Femur (tissue), 1 donor: ENCODE measurements at regions not wholly inside any gene's neighbourhood (a gene's known extent, or its start where the extent isn't known, plus 50 kb on each side); places are given as distances from the start of the nearest gene placed in this dataset.
"Not testable (repeated sequence)": the region's sequence is repeated elsewhere in the genome, so short reads cannot be mapped to it uniquely, and the experiment has no call there.

Source experiments
- DNase-seq: peaks from one replicate; pipeline ENCODE4 v3.0.0-alpha.2; 2017

GRCh38 chr7:142461437-142461836 lies 203.6 kb upstream of the PRSS58 start:
- DNase-seq, result no peak

- no peak for DNase-seq
Observed at GRCh38 chr7:142460402-142461117, 202.7 kb upstream of the PRSS58 start.

DNA sequence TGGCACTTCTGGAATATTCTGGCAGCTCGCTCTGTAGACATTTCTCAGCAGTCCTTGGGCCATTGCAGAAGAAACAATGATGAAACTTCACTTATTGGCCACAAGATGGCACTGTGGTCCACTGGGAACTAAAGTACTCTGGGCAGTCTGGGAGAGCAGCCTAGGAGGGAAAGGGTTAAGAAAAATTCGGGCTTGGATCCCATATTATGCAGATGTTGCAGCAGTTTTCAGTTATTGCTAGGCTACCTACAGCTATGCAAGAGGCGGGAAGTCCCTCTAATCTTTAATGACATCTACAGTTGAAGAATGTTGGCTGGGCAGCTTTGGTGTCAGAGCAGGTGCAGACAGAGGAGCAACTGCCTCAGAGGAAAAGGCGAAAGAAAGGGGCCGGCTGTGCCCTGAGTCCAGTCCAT lies 201.7 kb upstream of the PRSS58 start:
- DNase-seq, result peak; percentile 74

- no peak for DNase-seq
Observed at GRCh38 chr7:142457146-142457703, 199.4 kb upstream of the PRSS58 start.

DNA sequence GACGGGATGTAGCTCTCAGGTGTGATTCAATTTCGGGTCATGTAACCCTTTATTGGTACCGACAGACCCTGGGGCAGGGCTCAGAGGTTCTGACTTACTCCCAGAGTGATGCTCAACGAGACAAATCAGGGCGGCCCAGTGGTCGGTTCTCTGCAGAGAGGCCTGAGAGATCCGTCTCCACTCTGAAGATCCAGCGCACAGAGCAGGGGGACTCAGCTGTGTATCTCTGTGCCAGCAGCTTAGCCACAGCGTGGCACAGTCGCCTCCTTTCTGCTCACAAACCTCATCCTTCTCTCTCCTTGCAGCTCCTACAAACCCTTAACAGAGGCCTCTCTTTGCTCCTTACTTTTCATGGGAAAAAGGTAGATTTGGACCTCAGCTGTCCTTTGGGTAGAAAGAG lies 197.5 kb upstream of the PRSS58 start:
- no peak for DNase-seq

DNA sequence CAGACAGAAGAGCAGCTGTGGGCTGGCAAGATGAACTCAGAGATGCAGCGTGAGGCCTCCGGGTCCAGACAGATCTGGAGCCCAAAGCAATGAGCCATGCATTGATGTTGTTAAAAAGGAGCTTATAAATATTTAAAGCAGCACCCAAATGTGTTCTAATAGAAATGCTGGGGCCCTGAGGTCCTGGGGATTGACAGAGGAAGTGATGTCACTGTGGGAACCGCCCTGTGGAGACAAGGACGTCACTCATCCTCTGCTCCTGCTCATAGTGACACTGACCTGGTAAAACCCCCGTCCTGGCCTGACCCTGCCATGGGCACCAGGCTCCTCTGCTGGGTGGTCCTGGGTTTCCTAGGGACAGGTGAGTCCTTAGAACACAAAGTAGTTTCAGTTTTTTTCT lies 197.0 kb upstream of the PRSS58 start:
- DNase-seq, result no peak

GRCh38 chr7:142452791-142453190 lies 194.9 kb upstream of the PRSS58 start:
- no peak for DNase-seq

DNA sequence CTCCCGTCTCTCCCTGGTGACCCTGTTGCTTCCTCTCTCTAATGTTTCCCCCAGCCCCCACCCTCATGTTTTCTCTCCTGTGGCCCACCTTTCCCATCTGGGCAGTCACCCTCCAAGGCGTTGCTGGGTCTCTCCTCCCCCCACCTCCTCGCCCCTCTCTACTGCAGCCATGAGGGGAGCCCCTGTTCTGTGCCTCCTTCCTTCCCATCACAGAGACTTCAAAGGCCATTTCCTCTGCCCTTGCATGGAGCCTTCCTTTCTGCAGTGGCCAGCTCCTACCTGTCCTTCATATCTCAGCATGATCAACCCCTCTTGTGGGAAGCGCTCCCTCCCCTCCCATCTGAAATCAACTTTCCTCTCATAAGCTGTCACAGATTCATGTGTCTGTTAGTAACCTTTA lies 194.0 kb upstream of the PRSS58 start:
- no peak for DNase-seq

DNA sequence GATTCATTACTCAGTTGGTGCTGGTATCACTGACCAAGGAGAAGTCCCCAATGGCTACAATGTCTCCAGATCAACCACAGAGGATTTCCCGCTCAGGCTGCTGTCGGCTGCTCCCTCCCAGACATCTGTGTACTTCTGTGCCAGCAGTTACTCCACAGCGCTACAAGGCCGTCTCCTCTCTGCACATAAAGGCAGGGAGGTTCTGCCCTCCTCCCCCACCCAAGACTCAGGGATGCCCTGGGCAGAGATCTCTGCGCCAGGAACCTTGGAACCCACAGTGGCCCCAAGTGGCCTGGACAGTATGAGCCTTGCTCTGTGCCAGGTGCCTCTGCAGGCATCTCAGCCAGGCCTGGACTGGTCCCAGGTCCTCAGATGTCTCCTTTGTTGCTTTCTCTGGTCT lies 193.4 kb upstream of the PRSS58 start:
- DNase-seq, result no peak

GRCh38 chr7:142450695-142451094 lies 192.8 kb upstream of the PRSS58 start:
- no peak for DNase-seq

GRCh38 chr7:142450206-142450605 lies 192.3 kb upstream of the PRSS58 start:
- DNase-seq, result no peak

DNA sequence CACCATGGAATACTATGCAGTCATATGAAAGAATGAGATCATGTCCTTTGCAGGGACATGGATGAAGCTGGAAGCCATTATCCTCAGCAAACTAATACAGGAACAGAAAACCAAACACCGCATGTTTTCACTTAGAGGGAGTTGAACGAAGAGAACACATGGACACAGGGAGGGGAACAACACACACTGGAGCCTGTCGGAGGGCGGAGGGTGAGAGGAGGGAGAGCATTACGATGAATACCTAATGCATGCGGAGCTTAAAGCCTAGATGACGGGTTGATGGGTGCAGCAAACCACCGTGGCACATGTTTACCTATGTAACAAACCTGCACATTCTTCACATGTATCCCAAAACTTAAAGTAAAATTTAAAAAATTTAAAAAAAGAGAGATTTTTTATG lies 191.0 kb upstream of the PRSS58 start:
- DNase-seq, result not testable (repeated sequence)

DNA sequence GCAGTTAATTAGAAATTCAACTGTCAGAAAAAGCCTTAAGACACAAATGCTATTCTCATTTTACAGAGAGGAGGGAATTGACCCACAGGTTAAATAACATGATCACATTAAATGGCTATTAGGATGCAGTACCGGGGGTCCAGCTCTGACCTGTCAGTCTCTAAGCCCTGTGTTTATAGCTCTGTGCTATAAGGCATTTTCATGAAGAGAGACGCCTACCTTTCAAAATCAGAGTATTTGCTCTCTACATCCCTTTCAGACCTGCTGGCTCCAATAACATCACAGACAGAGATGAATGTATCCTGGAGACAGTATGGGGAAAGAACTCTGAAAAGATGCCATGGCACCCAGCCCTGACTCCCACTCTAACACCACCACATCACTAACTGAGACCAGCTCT lies 189.9 kb upstream of the PRSS58 start:
- DNase-seq, result no peak

DNA sequence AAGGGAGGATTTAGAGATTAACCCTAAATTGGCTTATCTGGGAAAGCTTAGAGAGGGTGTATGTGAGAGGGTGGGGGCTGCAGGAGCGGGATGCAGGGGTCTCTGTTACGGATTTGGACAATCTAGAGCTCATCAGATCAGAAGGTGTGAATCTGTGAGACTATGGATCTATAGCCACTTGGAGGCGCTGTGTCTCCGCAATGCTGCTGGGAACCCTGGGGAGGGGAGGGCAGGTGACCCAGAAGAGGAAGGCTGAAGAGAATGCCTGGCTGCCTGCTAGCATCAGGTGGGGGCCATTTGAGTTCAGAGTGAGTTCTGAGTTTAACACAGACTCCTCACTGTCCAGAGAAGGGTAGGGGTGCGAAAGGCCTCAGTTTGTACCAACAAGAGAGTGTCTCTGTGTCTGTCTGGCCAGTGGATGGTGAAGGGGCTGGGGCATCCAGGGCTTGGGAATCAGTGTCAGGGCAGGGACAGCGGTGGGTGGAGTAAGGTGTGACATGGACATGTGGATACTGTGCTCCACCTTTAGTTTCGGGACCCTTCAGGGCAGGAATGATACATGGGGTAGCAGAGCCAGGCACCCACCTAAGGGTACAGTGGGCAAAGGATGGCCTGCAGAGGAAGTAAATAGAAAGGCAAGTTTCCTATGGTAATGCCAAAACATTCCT lies 187.3 kb upstream of the PRSS58 start:
- DNase-seq, result no peak

DNA sequence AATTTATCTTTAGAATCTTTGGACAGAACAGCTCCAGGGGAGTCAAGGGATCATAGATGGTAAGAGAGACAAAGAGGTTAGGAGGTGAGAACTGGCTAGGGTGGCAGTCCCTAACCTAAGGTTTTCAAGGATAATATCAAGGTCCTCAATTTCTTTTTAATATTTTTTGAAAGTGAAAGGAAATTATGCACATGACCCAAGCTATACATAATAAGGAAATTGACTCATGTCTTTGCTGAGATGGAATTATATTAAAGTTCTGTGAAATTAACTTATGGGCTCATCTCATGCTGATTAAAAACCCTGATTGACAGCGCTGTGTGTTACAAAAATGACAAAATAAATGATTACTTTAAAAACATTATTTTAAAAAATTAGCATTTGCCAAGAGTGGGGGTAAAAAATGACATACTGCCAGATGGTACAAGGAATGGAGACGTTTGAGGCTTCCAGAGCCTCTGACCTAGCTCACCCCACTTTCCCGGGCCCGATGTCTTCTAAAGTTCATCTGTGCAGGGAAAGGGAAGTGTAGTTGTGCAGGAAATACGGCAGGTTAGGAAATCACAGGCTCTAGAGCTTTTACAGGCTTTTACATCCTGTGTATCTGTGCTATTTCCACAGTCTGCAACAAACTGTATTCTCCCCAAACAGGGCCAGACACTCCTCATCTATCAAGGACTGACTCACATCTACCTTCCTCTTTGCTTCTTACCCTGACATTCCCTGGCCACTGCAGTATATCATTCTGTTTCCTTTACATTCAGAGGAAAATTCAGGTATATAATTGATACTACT lies 185.6 kb upstream of the PRSS58 start:
- no peak for DNase-seq

- no peak for DNase-seq
Observed at GRCh38 chr7:142442396-142442795, 184.5 kb upstream of the PRSS58 start.

DNA sequence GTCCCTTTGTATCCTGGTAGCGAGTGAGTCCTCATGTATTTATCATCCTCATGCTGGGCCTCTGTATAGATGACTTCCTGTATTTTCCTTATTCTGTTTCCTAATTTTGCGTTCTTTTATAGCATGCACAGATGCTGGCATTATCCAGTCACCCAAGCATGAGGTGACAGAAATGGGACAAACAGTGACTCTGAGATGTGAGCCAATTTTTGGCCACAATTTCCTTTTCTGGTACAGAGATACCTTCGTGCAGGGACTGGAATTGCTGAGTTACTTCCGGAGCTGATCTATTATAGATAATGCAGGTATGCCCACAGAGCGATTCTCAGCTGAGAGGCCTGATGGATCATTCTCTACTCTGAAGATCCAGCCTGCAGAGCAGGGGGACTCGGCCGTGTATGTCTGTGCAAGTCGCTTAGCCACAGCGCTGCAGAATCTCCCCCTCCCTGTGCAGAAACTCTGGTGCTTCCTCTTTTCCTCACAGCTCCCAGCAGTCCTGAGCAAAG lies 183.1 kb upstream of the PRSS58 start:
- no peak for DNase-seq

DNA sequence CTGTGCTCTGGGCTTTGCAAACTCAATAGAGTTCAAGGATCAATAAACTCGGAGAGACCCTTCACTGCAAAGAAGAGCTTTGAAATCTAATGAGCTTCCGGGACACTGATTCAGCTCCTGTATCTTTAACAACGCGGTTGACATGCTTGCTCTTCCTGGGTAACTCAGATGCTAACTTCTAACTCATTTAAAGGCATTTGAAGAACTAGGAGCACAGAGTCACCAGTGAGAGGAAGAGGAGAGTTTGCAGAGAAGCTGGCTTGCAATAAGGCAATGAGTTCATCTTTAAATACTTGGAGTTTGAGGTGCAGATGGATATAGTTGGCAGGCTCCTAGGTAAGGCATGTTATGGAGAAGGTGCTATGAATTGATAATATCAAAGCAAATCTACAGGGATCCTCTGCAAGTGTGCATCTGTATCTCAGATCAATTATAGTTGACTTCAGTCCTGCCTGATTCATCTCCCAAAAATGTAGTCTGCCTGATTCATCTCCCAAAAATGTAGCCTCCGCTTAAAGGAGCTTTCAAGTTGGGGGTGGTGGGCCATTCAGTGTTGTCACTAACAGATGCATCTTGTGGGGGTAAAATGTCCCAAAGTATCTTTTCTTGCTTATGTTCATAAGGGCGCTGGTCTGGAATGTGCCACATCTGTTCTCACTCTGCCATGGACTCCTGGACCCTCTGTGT lies 182.5 kb upstream of the PRSS58 start:
- no peak for DNase-seq

- no peak for DNase-seq
Observed at GRCh38 chr7:142439739-142440138, 181.9 kb upstream of the PRSS58 start.

DNA sequence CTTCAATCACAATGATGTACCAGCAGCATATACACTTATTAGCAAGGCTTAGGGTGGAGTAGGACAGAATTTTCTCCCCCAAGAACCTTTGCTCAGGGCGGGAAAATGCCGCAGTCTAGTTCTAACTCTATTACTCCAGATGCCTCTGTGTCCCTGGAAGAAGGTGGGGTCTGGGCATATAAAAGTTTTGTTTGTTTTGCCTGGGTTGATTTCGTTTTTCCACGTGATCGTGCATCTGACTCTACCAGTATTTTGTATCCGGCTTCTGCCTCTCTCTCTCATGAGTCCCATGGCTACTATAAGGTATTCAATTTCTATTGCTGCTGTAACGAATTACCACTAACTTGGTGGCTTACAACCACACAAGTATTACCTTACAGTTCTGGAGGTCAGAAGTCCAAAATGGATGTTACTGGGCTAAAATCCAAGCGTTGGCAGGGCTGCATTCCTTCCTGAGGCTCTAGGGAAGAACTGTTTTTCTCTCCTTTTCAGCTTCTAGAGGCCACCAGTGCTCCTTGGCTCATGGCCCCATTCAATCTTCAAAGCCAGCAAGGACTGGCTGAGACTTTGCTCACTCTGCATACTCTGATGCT lies 181.2 kb upstream of the PRSS58 start:
- DNase-seq, result no peak

- DNase-seq, result no peak
Observed at GRCh38 chr7:142438235-142438922, 180.5 kb upstream of the PRSS58 start.

- DNase-seq, result no peak
Observed at GRCh38 chr7:142437741-142438140, 179.9 kb upstream of the PRSS58 start.
